Lower lobe of right lung (tissue), 2 donors: ENCODE measurements at regions not wholly inside any gene's neighbourhood (a gene's known extent, or its start where the extent isn't known, plus 50 kb on each side); places are given as distances from the start of the nearest gene placed in this dataset.

ENCODE experiments used
- ATAC-seq, 2 donors: fragments of 200-7000 bp; cut with Tn5 transposase; one replicate each; pipeline ENCODE4 v1.9.1; 2020 to 2022; ENCODE audit warnings: mild to moderate bottlenecking in 2 of 2, moderate library complexity in 2 of 2
- DNase-seq: peaks from one replicate; pipeline ENCODE4 v3.0.0-alpha.2; 2020
- H3K27ac ChIP-seq: fragments of 200-600 bp; one replicate; pipeline ENCODE4 v1.8.0; 2022
- H3K27me3 ChIP-seq: fragments of 200-600 bp; one replicate; pipeline ENCODE4 v1.8.0; 2022; ENCODE audit warnings: low read depth
- H3K36me3 ChIP-seq: fragments of 200-600 bp; one replicate; pipeline ENCODE4 v1.8.0; 2022; ENCODE audit warnings: mild to moderate bottlenecking
- H3K4me1 ChIP-seq: fragments of 200-600 bp; one replicate; pipeline ENCODE4 v1.8.0; 2022
- H3K4me3 ChIP-seq: fragments of 200-600 bp; one replicate; pipeline ENCODE4 v1.8.0; 2022; ENCODE audit warnings: mild to moderate bottlenecking
- H3K9me3 ChIP-seq: fragments of 200-600 bp; one replicate; pipeline ENCODE4 v1.8.0; 2022
- CTCF ChIP-seq: fragments of 200-600 bp; IDR thresholded peaks from one replicate; pipeline ENCODE4 v1.8.0; 2022; ENCODE audit warnings: antibody characterized with exemption, mild to moderate bottlenecking
- intact Hi-C: fragments of 100-400 bp; cut with DNase I; formaldehyde crosslinking; loops from one replicate; pipeline ENCODE4 v1.11.0; 2022
- donor health status: DM: no; HTN: yes; CAD: no; lungs with severe emphysema.

GRCh38 chr1:232464325-232464724 lies 165.6 kb downstream of the SIPA1L2 start:
- H3K36me3 ChIP-seq, result peaks cover 35% of the 10 kb centered on the region

GRCh38 chr1:232463225-232463624 lies 166.7 kb downstream of the SIPA1L2 start:
- intact Hi-C loops, result no loop called here
- peaks cover 27% of the 10 kb centered on the region for H3K36me3 ChIP-seq
- ATAC-seq, result no peak

More at GRCh38 chr1:232464325-232464724, 165.6 kb downstream of the SIPA1L2 start:
- ATAC-seq, result no peak
- no peak overlapping the region for H3K27ac ChIP-seq
- TF ChIP-seq CTCF, result no peak
- H3K27me3 ChIP-seq, result no peaks in the 10 kb centered on the region
- no peak for DNase-seq
- H3K9me3 ChIP-seq, result no peaks in the 10 kb centered on the region
- intact Hi-C loops, result no loop called here
- H3K4me3 ChIP-seq, result no peak overlapping the region
- H3K4me1 ChIP-seq, result no peaks in the 10 kb centered on the region

GRCh38 chr1:232462213-232462612 lies 167.7 kb downstream of the SIPA1L2 start:
- intact Hi-C loops, result no loop called here
- Histone ChIP-seq H3K4me3 (no peak overlapping the region), H3K27me3 (no peaks in the 10 kb centered on the region), H3K36me3 (peaks cover 20% of the 10 kb centered on the region), H3K9me3 (no peaks in the 10 kb centered on the region), H3K4me1 (no peaks in the 10 kb centered on the region), H3K27ac (no peak overlapping the region)
- TF ChIP-seq CTCF, result no peak
- ATAC-seq (no peak), DNase-seq (no peak)

More at GRCh38 chr1:232463225-232463624, 166.7 kb downstream of the SIPA1L2 start:
- no peak for TF ChIP-seq CTCF
- H3K4me1 ChIP-seq, result no peaks in the 10 kb centered on the region
- no peak overlapping the region for H3K4me3 ChIP-seq
- no peak overlapping the region for H3K27ac ChIP-seq
- DNase-seq, result no peak
- H3K27me3 ChIP-seq, result no peaks in the 10 kb centered on the region
- H3K9me3 ChIP-seq, result no peaks in the 10 kb centered on the region

GRCh38 chr1:232459826-232460225 lies 170.1 kb downstream of the SIPA1L2 start:
- H3K4me3 ChIP-seq, result no peak overlapping the region
- H3K9me3 ChIP-seq, result no peaks in the 10 kb centered on the region
- H3K27me3 ChIP-seq, result no peaks in the 10 kb centered on the region
- no peaks in the 10 kb centered on the region for H3K4me1 ChIP-seq
- TF ChIP-seq CTCF, result no peak
- ATAC-seq (no peak), DNase-seq (no peak)
- intact Hi-C loops, result no loop called here
- H3K27ac ChIP-seq, result no peak overlapping the region
- peaks cover 9% of the 10 kb centered on the region for H3K36me3 ChIP-seq

GRCh38 chr1:232459087-232459486 lies 170.8 kb downstream of the SIPA1L2 start:
- H3K4me3 ChIP-seq, result no peak overlapping the region
- intact Hi-C loops, result no loop called here
- no peaks in the 10 kb centered on the region for H3K4me1 ChIP-seq

More at GRCh38 chr1:232459087-232459486, 170.8 kb downstream of the SIPA1L2 start:
- peaks cover 4% of the 10 kb centered on the region for H3K36me3 ChIP-seq
- TF ChIP-seq CTCF, result no peak
- no peak for DNase-seq
- ATAC-seq, result no peak
- no peaks in the 10 kb centered on the region for H3K27me3 ChIP-seq
- H3K9me3 ChIP-seq, result no peaks in the 10 kb centered on the region
- no peak overlapping the region for H3K27ac ChIP-seq
